T-helper 2 cell (primary cell): ENCODE measurements at regions not wholly inside any gene's neighbourhood (a gene's known extent, or its start where the extent isn't known, plus 50 kb on each side); places are given as distances from the start of the nearest gene placed in this dataset.

Experiments
- DNase-seq, 5 experiments: peaks; one replicate each; pipeline versions ENCODE4 v3.0.0 to v3.0.0-alpha.2; 2012 to 2022

GRCh38 chr1:82319546-82319945 is 518.8 kb downstream of the ADGRL2 start:
- DNase-seq: no peak

- DNase-seq: no peak
These were observed 518.2 kb downstream of the ADGRL2 start for GRCh38 chr1:82318921-82319320.

DNA sequence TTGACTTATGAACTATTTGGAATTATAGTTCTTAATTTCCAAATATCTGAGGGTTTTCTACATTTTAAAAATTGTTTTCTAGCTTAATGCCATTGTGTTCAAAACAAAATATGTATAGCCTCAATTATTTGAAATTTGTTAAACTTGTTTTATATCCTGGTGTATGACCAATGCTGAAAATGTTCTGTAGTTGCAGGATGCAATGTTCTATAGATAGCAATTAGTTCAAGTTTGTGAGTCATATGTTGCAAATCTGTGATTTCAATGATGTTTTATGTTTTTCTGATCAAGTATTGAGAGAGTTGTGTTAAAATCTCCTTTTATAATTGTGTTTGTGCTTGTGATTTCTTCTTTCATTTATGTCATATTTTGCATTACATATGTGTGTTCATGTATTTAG is 517.5 kb downstream of the ADGRL2 start:
- no peak for DNase-seq

GRCh38 chr1:82317671-82318070 is 516.9 kb downstream of the ADGRL2 start:
- no peak for DNase-seq

- DNase-seq: no peak
These were observed 498.9 kb downstream of the ADGRL2 start for GRCh38 chr1:82299656-82300055.

DNA sequence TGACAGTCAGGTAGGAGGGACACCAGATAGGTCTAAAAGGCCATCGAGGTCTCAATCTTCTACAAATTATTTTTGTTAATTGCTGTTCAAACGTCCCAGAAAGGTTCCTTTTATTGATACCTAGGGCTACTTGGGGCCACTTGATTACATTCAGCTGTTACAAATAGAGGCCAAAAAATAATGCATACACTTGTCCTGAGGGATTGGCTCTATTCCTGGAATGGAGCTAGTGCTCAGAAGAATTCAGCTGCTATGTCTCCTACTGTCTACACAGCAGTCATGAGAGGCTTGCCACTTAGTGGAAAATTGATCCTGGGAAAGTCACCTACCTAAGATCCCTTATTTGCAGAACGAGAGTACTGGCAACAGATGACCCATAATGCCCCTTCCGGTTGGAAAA is 498.3 kb downstream of the ADGRL2 start:
- DNase-seq: no peak

GRCh38 chr1:82297139-82297896 is 496.6 kb downstream of the ADGRL2 start:
- no peak for DNase-seq

- DNase-seq: no peak
These were observed 486.8 kb downstream of the ADGRL2 start for GRCh38 chr1:82287556-82287955.

- no peak for DNase-seq
These were observed 483.5 kb downstream of the ADGRL2 start for GRCh38 chr1:82284213-82284612.

DNA sequence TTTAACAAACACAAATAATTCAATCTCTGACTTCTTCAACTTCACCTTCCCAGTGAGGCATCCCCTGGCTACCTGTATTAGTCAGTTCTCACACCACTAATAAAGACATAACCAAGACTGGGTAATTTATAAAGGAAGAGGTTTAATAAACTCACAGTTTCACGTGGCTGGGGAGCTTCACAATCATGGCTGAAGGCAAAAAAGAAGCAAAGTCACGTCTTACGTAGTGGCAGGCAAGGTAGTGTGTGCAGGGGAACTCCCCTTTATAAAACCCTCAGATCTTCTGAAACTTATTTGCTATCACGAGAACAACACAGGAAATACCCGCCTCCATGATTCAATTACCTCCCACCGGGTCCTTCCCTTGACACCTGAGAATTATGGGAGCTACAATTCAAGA is 478.5 kb downstream of the ADGRL2 start:
- DNase-seq: peak in 1 of 5 experiments; percentile 8

- DNase-seq: no peak
These were observed 473.1 kb downstream of the ADGRL2 start for GRCh38 chr1:82273816-82274215.

- no peak for DNase-seq
These were observed 468.7 kb downstream of the ADGRL2 start for GRCh38 chr1:82269431-82269830.

GRCh38 chr1:82268826-82269225 is 468.1 kb downstream of the ADGRL2 start:
- no peak for DNase-seq

GRCh38 chr1:82266351-82266750 is 465.6 kb downstream of the ADGRL2 start:
- no peak for DNase-seq

GRCh38 chr1:82265436-82265835 is 464.7 kb downstream of the ADGRL2 start:
- DNase-seq: no peak

DNA sequence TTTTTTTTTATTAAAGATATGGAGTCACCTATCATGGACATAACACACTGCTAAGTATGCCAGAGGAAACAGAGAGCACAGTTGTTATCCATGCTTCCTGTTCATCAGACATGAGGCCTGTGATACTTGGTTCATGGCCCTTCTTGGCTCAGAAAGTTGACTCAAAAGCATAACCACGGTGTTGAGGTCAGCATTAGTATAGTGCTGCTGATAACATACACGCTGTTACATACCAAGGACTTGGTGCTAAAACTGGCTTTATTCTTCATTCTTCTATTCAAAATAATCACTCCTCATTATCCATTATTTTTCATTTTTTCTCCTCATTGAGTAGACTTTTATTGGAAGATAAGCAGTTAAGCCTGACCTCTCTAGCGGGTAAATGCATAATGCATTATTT is 464.1 kb downstream of the ADGRL2 start:
- peak in 1 of 5 experiments; percentile 1 for DNase-seq

DNA sequence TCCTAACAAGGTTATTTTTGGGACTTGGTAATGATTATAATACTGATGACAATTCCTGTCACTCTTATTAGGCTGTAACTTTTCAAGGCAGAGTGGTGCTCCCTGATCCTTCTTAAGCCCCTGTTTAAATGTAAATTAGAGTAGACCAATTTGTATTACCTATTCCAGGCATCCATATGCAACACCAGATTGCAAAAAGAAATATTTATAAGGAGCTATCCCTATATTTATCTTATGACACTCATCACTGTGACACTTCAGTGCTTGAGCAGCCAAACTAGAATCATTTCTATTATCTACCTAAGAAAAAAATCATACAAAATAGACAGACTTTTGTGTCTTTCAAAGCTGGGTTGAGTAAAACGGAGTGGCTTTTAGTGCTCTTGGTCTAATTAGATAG is 462.7 kb downstream of the ADGRL2 start:
- DNase-seq: no peak

GRCh38 chr1:82260666-82261065 is 459.9 kb downstream of the ADGRL2 start:
- DNase-seq: no peak

- no peak for DNase-seq
These were observed 459.3 kb downstream of the ADGRL2 start for GRCh38 chr1:82260051-82260450.

DNA sequence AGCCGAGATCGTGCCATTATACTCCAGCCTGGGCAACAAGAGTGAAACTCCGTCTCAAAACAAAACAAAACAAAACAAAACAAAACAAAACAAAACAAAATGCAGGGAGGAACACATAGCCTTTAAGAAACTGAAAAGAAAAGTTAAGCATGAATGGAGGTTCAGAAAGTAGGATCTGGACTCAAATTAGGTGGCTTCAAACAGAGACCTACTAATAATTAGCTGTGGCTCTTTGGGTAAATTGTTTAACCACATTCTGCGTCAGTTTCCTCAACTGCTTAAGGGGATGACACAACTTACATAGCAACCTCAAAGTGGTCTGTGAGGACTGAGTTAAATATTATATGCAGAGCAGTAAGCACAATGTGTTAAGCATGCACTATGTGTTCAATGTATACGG is 458.2 kb downstream of the ADGRL2 start:
- DNase-seq: no peak

GRCh38 chr1:82246050-82246449 is 445.3 kb downstream of the ADGRL2 start:
- DNase-seq: no peak

DNA sequence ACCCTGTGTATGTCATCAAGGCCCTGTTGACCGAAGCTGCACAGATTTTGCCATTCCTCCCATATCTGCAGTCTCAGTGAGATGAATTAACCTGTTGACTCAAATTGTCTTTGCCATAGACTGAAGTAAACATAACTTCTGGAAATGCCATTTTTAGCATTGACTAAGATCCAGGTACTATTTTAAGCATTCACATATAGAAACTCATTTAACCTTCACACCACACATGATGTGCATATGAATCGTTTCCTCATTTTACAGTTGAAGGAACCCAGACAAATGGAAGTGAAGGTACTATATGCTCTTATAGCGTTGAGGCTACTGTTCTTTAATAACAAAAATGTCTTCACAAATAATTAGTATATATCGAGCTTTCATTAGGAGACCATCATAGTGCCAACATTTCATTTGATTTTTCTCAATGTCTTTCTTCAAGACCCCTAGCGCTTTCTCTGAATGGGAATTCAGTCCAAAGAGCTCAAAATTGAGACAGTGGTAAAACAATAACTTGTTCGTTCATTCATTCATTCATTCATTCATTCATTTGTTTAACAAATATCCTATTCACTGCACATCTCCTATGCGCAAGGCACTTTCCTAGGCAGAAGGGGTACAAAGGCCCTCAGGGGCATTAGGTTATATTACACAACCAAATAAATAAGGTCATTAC is 444.7 kb downstream of the ADGRL2 start:
- no peak for DNase-seq

GRCh38 chr1:82240571-82240970 is 439.8 kb downstream of the ADGRL2 start:
- no peak for DNase-seq

GRCh38 chr1:82230667-82231066 is 429.9 kb downstream of the ADGRL2 start:
- DNase-seq: no peak
